ENCODE measurements at regions not wholly inside any gene's neighbourhood (a gene's known extent, or its start where the extent isn't known, plus 50 kb on each side); places are given as distances from the start of the nearest gene placed in this dataset.

DNA sequence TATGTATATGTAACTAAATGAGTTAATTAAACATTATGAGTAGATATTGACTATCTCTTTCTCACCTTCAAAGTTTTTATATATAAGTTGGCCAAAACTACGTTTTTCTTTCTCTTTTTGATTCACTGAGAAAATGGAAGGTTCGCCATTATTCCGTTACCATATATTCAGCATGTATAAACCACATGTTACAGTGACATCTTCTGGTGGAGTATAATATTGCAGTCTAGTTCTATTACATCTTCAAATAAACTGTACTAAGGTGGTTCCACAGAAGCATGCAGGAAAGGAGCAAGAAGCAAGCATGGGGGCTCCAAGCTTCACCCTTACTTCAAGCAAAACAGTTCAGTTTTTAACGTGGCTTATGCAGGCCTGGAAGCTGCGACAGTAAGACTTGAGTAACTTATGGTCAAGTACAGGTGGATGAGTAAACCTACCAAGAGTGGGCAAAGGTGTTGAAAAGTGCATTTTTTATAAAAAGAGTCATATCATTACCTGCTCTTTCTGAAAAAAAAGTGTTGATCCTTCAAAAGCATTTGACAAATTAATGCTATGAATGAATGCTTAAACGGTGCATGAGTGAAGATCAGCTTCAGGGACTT, 129.8 kb upstream of the RAB6C start:
- H3K36me3 ChIP-seq (ENCODE audit: insufficient read depth, low read length) = no peaks in the 10 kb centered on the region
- H3K9ac ChIP-seq (ENCODE audit: low read length) = no peak overlapping the region
- H3K27me3 ChIP-seq (ENCODE audit: control insufficient read depth in 1 of 2, insufficient read depth in 2 of 2, low read length in 2 of 2) = no peaks in the 10 kb centered on the region
- no peaks in the 10 kb centered on the region for H3K4me1 ChIP-seq (ENCODE audit: insufficient read depth, low read length)
- no peaks in the 10 kb centered on the region for H3K9me3 ChIP-seq (ENCODE audit: low read length)
- no peak overlapping the region for H3K4me3 ChIP-seq (ENCODE audit: low read depth in 1 of 2, low read length in 2 of 2)
- no peak overlapping the region for H3K27ac ChIP-seq (ENCODE audit: low read depth, low read length)

DNA sequence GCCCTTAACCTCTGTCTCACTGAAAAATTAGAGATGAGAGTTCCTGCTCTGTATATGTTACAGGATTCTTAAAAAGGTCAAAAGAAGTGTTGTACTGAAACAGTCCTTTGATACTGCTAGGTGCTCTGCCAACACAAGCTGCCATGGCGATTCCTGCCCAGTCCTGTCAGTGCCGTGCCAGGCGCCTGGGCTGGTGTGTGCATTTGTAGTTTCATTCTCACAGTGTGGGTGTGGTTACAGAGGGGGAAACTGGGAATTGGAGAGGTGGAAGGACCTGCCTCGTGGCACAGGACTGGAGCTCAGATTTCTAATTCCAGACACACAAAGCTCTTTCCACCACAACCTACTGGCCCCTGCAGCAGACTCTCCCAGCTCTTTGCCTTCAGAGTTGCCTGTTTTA, 122.3 kb upstream of the RAB6C start:
- Histone ChIP-seq H3K27me3 (ENCODE audit: control insufficient read depth in 1 of 2, insufficient read depth in 2 of 2, low read length in 2 of 2) (no peaks in the 10 kb centered on the region), H3K4me1 (ENCODE audit: insufficient read depth, low read length) (no peaks in the 10 kb centered on the region), H3K4me3 (ENCODE audit: low read depth in 1 of 2, low read length in 2 of 2) (no peak overlapping the region), H3K27ac (ENCODE audit: low read depth, low read length) (no peak overlapping the region), H3K9ac (ENCODE audit: low read length) (no peak overlapping the region), H3K9me3 (ENCODE audit: low read length) (no peaks in the 10 kb centered on the region), H3K36me3 (ENCODE audit: insufficient read depth, low read length) (no peaks in the 10 kb centered on the region)

DNA sequence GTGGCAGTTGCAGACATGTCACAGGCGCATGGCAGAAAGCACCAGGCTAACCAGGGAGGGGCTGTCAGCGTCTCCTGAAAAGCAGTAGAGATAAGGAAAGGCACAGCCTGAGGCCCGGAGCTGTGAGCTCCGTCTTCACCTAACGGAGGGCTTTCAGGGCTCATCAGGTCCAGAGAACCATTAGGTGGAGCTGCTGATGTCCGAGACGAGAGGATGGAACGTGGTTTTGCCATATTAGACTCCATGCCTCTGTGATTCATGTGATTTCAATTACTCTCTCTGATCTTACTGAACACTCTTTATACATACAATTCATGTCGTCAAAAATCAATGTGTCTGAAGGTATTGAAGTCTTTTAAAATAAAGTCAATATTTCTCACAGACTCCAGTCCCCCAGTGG, 120.3 kb upstream of the RAB6C start:
- H3K36me3 ChIP-seq (ENCODE audit: insufficient read depth, low read length) = no peaks in the 10 kb centered on the region
- H3K4me3 ChIP-seq (ENCODE audit: low read depth in 1 of 2, low read length in 2 of 2) = no peak overlapping the region
- no peaks in the 10 kb centered on the region for H3K4me1 ChIP-seq (ENCODE audit: insufficient read depth, low read length)

DNA sequence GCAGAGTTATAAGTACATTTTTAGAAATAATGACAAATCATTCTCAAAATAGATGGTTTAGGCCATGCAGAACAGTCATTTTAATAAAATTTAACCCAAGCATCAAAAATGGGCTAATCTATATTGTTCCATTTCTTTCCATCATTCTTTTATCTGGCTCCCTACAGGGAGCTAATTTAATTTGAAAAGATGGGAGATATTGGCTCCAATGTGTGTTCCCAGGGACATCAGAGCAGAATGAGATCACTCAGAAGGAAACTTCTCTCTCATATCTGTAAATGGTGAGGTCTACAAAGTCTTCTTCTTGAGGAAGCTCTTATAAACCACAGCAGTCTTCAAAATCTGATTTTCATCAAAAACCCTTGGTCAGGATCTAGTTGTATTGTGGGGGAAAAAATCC, 119.4 kb upstream of the RAB6C start:
- H3K9ac ChIP-seq (ENCODE audit: low read length) = no peak overlapping the region

More for the DNA sequence above, 120.3 kb upstream of the RAB6C start:
- Histone ChIP-seq H3K27me3 (ENCODE audit: control insufficient read depth in 1 of 2, insufficient read depth in 2 of 2, low read length in 2 of 2) (no peaks in the 10 kb centered on the region), H3K27ac (ENCODE audit: low read depth, low read length) (no peak overlapping the region), H3K9ac (ENCODE audit: low read length) (no peak overlapping the region), H3K9me3 (ENCODE audit: low read length) (no peaks in the 10 kb centered on the region)

DNA sequence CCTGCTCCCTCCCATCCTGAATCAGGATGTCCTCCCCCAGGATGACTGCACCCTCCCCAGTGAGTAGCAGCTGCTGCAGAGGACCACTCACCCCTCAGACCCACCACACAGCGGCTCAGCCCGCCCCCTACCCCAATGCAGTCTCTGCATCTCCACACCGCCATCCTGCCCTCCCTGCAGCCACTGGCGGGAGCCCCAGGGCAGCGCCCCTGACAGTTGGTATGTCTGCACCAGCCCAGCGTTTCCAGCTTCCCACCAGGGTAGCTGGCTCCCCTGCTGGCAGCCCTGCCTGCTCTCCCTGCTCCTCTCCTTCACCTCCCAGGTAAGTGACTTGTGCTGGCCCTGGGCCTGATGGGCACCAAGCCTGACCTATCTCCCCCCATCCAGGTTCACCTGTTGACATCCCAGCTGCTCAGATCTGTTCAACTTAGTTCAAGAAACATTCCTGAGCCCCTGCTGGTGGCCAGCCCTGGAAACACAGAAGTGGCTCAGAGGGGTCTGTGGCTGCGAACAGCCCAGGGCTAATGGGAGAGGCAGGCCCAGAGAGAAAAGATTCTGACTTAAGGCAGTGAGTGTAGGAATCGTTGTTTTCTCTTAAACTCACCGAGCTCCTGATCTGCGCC, 117.7 kb upstream of the RAB6C start:
- Histone ChIP-seq H3K4me1 (ENCODE audit: insufficient read depth, low read length) (no peaks in the 10 kb centered on the region), H3K27me3 (ENCODE audit: control insufficient read depth in 1 of 2, insufficient read depth in 2 of 2, low read length in 2 of 2) (no peaks in the 10 kb centered on the region), H3K36me3 (ENCODE audit: insufficient read depth, low read length) (no peaks in the 10 kb centered on the region)

More for the DNA sequence above, 119.4 kb upstream of the RAB6C start:
- H3K27me3 ChIP-seq (ENCODE audit: control insufficient read depth in 1 of 2, insufficient read depth in 2 of 2, low read length in 2 of 2) = no peaks in the 10 kb centered on the region
- no peak overlapping the region for H3K4me3 ChIP-seq (ENCODE audit: low read depth in 1 of 2, low read length in 2 of 2)
- no peaks in the 10 kb centered on the region for H3K9me3 ChIP-seq (ENCODE audit: low read length)
- no peak overlapping the region for H3K27ac ChIP-seq (ENCODE audit: low read depth, low read length)
- no peaks in the 10 kb centered on the region for H3K4me1 ChIP-seq (ENCODE audit: insufficient read depth, low read length)
- H3K36me3 ChIP-seq (ENCODE audit: insufficient read depth, low read length) = no peaks in the 10 kb centered on the region

DNA sequence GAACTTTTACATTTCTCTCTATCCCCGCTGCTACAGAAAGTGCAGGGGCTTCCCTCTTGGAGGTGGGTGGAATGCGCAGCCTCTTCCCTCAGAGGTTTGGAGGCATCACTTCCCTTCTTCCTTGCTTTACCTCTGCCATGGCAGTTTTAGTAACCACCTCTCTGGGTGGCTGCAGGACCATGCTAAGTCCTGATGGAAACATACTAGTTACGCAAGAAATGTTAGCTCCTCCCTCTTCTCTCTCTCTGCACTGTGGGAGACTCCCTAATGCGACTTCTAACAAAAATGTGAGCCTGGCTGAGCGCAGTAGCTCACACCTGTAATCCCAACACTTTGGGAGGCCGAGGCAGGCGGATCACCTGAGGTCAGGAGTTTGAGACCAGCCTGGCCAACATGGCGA, 116.8 kb upstream of the RAB6C start:
- Histone ChIP-seq H3K9me3 (ENCODE audit: low read length) (no peaks in the 10 kb centered on the region), H3K27me3 (ENCODE audit: control insufficient read depth in 1 of 2, insufficient read depth in 2 of 2, low read length in 2 of 2) (no peaks in the 10 kb centered on the region), H3K9ac (ENCODE audit: low read length) (no peak overlapping the region), H3K36me3 (ENCODE audit: insufficient read depth, low read length) (no peaks in the 10 kb centered on the region), H3K4me3 (ENCODE audit: low read depth in 1 of 2, low read length in 2 of 2) (no peak overlapping the region), H3K4me1 (ENCODE audit: insufficient read depth, low read length) (no peaks in the 10 kb centered on the region), H3K27ac (ENCODE audit: low read depth, low read length) (no peak overlapping the region)

More for the DNA sequence above, 117.7 kb upstream of the RAB6C start:
- H3K4me3 ChIP-seq (ENCODE audit: low read depth in 1 of 2, low read length in 2 of 2) = no peak overlapping the region
- H3K9me3 ChIP-seq (ENCODE audit: low read length) = no peaks in the 10 kb centered on the region
- H3K9ac ChIP-seq (ENCODE audit: low read length) = no peak overlapping the region
- H3K27ac ChIP-seq (ENCODE audit: low read depth, low read length) = no peak overlapping the region

DNA sequence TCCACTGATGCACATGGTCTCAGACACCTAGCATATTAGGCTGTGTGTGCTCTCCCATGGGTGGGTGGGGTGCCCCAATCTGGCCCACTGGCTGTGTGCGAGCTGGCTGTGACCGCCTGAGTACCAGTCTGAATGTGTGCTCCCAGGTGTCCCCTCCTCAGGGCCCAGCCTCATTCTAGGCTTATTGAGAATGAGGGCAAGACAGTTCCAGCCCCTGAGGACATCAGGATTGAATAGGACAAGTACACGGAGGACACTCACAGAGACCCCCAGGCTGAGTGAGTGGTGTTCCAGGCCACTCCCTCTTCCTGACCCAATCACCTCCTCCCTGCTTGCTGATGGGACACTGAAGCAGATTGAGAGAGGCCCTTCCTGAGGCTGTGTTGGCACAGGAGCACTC, 116.1 kb upstream of the RAB6C start:
- Histone ChIP-seq H3K9ac (ENCODE audit: low read length) (no peak overlapping the region), H3K27ac (ENCODE audit: low read depth, low read length) (no peak overlapping the region), H3K27me3 (ENCODE audit: control insufficient read depth in 1 of 2, insufficient read depth in 2 of 2, low read length in 2 of 2) (no peaks in the 10 kb centered on the region), H3K9me3 (ENCODE audit: low read length) (no peaks in the 10 kb centered on the region), H3K4me1 (ENCODE audit: insufficient read depth, low read length) (no peaks in the 10 kb centered on the region), H3K4me3 (ENCODE audit: low read depth in 1 of 2, low read length in 2 of 2) (no peak overlapping the region), H3K36me3 (ENCODE audit: insufficient read depth, low read length) (no peaks in the 10 kb centered on the region)

DNA sequence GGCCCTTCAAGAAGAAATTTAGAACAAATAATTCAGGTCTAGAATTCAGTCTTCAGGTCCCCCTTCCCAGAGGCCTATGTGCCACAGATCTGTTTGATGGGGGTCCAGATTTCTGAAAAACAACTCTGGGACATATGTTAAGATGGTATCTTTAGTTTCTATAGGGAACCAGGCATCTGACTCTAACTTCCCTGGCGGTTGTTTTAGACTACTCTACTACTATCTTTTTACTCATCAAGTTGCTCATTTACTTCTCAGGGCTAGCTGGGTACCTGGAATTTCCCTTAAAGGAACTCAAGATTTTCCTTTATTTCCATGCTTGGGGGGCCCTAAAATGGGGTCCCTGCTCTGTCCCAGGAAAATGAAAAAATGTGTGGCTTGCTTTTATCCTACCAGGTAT, 114.7 kb upstream of the RAB6C start:
- Histone ChIP-seq H3K9ac (ENCODE audit: low read length) (no peak overlapping the region), H3K4me1 (ENCODE audit: insufficient read depth, low read length) (no peaks in the 10 kb centered on the region), H3K27me3 (ENCODE audit: control insufficient read depth in 1 of 2, insufficient read depth in 2 of 2, low read length in 2 of 2) (no peaks in the 10 kb centered on the region), H3K4me3 (ENCODE audit: low read depth in 1 of 2, low read length in 2 of 2) (no peak overlapping the region), H3K27ac (ENCODE audit: low read depth, low read length) (no peak overlapping the region), H3K36me3 (ENCODE audit: insufficient read depth, low read length) (no peaks in the 10 kb centered on the region), H3K9me3 (ENCODE audit: low read length) (no peaks in the 10 kb centered on the region)

DNA sequence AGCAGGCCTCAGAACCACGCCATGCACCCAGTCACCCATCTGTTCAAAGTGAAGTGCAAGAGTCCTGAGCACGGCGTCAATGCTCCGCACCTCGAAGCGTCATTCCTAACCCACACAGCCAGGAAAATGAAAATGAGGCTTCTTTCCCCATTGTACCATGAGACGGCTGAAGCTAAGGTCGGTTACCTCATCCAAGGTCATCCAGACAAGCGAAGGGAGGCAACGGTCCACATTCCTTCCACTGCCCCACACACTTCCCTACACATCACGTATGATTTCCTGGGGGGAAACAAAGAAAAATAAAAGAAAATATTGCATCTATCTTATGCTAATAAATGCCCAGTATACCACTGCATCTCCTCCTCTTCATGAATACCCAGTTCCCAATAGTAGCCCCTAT, 113.5 kb upstream of the RAB6C start:
- Histone ChIP-seq H3K4me1 (ENCODE audit: insufficient read depth, low read length) (no peaks in the 10 kb centered on the region), H3K27me3 (ENCODE audit: control insufficient read depth in 1 of 2, insufficient read depth in 2 of 2, low read length in 2 of 2) (no peaks in the 10 kb centered on the region), H3K27ac (ENCODE audit: low read depth, low read length) (no peak overlapping the region), H3K36me3 (ENCODE audit: insufficient read depth, low read length) (no peaks in the 10 kb centered on the region), H3K9ac (ENCODE audit: low read length) (no peak overlapping the region), H3K4me3 (ENCODE audit: low read depth in 1 of 2, low read length in 2 of 2) (no peak overlapping the region), H3K9me3 (ENCODE audit: low read length) (no peaks in the 10 kb centered on the region)

DNA sequence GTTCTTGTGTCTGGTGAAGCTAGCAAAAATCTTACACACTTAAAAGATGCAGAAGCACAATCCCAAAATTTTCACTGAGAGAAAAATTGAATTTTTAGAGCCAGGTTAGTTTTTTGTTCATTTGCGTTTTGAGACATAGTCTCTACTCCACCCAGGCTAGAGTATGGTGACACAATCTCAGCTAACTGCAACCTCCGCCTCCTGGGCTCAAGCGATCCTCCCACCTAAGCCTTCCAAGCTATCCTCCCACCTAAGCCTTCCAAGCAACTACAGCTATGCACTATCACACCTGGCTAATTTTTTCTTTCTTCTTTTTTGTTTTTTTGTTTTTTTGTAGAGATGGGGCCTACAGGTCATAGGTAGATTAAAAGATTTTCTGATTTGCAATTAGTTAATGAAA, 113.1 kb upstream of the RAB6C start:
- H3K4me3 ChIP-seq (ENCODE audit: low read depth in 1 of 2, low read length in 2 of 2) = no peak overlapping the region
- no peaks in the 10 kb centered on the region for H3K9me3 ChIP-seq (ENCODE audit: low read length)
- no peak overlapping the region for H3K27ac ChIP-seq (ENCODE audit: low read depth, low read length)
- H3K36me3 ChIP-seq (ENCODE audit: insufficient read depth, low read length) = no peaks in the 10 kb centered on the region
- H3K27me3 ChIP-seq (ENCODE audit: control insufficient read depth in 1 of 2, insufficient read depth in 2 of 2, low read length in 2 of 2) = no peaks in the 10 kb centered on the region
- H3K9ac ChIP-seq (ENCODE audit: low read length) = no peak overlapping the region
- no peaks in the 10 kb centered on the region for H3K4me1 ChIP-seq (ENCODE audit: insufficient read depth, low read length)

DNA sequence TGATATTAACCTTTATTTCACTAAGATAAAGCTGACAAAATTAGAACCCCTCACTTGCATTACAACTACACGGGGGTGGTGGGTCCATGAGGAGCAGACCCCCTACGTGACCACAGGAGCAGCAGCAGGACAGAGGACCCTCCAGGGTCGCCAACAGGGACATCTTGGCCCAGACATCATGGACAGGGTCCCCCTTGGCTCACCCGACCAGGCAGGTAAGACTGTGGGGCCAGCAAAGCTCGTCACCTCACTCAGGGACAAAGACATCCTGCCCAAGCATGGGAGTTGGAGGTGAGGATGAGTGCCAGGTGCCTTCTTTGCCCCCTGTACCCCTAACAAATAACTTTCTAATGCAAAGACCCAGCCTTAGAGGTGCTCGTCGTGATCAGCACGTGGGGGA, 111.3 kb upstream of the RAB6C start:
- H3K9ac ChIP-seq (ENCODE audit: low read length) = no peak overlapping the region
- no peaks in the 10 kb centered on the region for H3K36me3 ChIP-seq (ENCODE audit: insufficient read depth, low read length)
- no peak overlapping the region for H3K27ac ChIP-seq (ENCODE audit: low read depth, low read length)
- no peaks in the 10 kb centered on the region for H3K4me1 ChIP-seq (ENCODE audit: insufficient read depth, low read length)
- no peak overlapping the region for H3K4me3 ChIP-seq (ENCODE audit: low read depth in 1 of 2, low read length in 2 of 2)
- H3K9me3 ChIP-seq (ENCODE audit: low read length) = no peaks in the 10 kb centered on the region
- no peaks in the 10 kb centered on the region for H3K27me3 ChIP-seq (ENCODE audit: control insufficient read depth in 1 of 2, insufficient read depth in 2 of 2, low read length in 2 of 2)

DNA sequence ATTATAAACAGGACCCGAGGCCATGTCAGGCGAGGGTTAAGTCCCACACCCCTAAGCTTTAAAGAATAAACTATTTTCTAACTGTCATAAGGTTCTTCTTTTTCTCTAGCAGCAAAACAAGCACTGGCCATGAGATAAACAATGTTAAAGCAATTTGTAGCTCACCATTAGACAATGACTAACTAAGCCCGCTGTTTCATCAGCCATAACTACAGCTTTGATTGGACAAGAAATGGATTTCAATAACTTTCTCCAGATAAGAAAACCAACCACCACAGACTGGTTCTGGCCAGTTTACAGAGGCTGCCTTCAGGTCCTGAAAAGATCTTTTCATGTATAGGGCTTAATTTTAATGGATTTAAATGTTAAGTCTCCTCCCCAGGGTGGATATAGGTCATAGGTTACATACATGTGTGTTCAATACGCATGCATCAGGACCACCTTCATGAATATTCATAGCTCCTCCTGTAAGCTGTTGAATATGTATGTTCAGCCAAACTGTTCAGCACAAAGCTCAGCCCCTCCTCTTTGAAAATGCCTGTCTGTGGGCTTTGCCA, 108.7 kb upstream of the RAB6C start:
- no peaks in the 10 kb centered on the region for H3K4me1 ChIP-seq (ENCODE audit: insufficient read depth, low read length)
- no peak overlapping the region for H3K9ac ChIP-seq (ENCODE audit: low read length)

More for the DNA sequence above, 108.7 kb upstream of the RAB6C start:
- no peaks in the 10 kb centered on the region for H3K27me3 ChIP-seq (ENCODE audit: control insufficient read depth in 1 of 2, insufficient read depth in 2 of 2, low read length in 2 of 2)
- no peaks in the 10 kb centered on the region for H3K36me3 ChIP-seq (ENCODE audit: insufficient read depth, low read length)
- H3K4me3 ChIP-seq (ENCODE audit: low read depth in 1 of 2, low read length in 2 of 2) = no peak overlapping the region
- no peak overlapping the region for H3K27ac ChIP-seq (ENCODE audit: low read depth, low read length)
- H3K9me3 ChIP-seq (ENCODE audit: low read length) = no peaks in the 10 kb centered on the region

Data from muscle layer of colon (tissue), 2 donors.